NB4 (cell line): ENCODE measurements at regions not wholly inside any gene's neighbourhood (a gene's known extent, or its start where the extent isn't known, plus 50 kb on each side); places are given as distances from the start of the nearest gene placed in this dataset.

Experiments used
- TF ChIP-seq, protein P1 (sequence below): IDR thresholded peaks from one replicate; pipeline ENCODE4 v1.5.1; 2012; ENCODE audit warnings: low read depth, low read length
- TF ChIP-seq, protein P2 (sequence below): IDR thresholded peaks from 2 replicates; pipeline ENCODE4 v1.6.1; 2011; ENCODE audit warnings: low read depth, low read length

DNA sequence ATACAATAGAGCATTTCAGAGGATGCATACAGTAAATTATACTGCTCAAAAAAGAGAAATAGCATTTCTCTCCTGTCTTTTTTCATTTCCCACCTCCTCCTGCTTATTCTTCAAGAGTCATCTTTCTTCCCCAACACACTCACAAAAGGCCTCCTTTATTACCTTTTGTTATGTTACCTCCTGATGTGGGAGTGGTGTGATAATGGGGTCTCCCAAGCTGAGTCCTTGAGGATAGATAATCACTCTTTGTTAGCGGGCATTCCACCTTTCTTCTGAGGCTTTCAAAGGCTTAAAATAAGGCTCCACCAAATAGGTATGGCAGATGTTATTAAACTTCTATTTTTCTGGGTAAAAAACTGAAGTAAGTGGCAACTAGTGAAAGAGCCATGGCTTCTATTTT is 159.8 kb downstream of the CPEB2 start:
- TF ChIP-seq, protein P1, sequence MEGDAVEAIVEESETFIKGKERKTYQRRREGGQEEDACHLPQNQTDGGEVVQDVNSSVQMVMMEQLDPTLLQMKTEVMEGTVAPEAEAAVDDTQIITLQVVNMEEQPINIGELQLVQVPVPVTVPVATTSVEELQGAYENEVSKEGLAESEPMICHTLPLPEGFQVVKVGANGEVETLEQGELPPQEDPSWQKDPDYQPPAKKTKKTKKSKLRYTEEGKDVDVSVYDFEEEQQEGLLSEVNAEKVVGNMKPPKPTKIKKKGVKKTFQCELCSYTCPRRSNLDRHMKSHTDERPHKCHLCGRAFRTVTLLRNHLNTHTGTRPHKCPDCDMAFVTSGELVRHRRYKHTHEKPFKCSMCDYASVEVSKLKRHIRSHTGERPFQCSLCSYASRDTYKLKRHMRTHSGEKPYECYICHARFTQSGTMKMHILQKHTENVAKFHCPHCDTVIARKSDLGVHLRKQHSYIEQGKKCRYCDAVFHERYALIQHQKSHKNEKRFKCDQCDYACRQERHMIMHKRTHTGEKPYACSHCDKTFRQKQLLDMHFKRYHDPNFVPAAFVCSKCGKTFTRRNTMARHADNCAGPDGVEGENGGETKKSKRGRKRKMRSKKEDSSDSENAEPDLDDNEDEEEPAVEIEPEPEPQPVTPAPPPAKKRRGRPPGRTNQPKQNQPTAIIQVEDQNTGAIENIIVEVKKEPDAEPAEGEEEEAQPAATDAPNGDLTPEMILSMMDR, result no peak
- TF ChIP-seq, protein P2, sequence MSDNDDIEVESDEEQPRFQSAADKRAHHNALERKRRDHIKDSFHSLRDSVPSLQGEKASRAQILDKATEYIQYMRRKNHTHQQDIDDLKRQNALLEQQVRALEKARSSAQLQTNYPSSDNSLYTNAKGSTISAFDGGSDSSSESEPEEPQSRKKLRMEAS, result no peak
